GM23338 (cell line): ENCODE measurements at regions not wholly inside any gene's neighbourhood (a gene's known extent, or its start where the extent isn't known, plus 50 kb on each side); places are given as distances from the start of the nearest gene placed in this dataset.

Experiments used
- ATAC-seq: fragments of 200-7000 bp; cut with Tn5 transposase; 3 replicates; pipeline ENCODE4 v1.9.1; 2020
- DNase-seq: peaks from one replicate; pipeline ENCODE4 v3.0.0-alpha.2; 2015; ENCODE audit warnings: low spot score
- H2AFZ ChIP-seq: fragments of 200-600 bp; sonication (generic); 2 replicates; pipeline ENCODE4 v1.8.0; 2016; ENCODE audit warnings: antibody characterized with exemption, mild to moderate bottlenecking, moderate library complexity
- H3F3A ChIP-seq: fragments of 200-600 bp; sonication (generic); replicated peaks from 2 replicates; pipeline ENCODE4 v1.8.0; 2017; ENCODE audit warnings: antibody characterized with exemption, mixed run types, low read depth
- H3K27ac ChIP-seq: fragments of 200-600 bp; sonication (generic); 2 replicates; pipeline ENCODE4 v1.6.1; 2016; ENCODE audit warnings: low read depth
- H3K27me3 ChIP-seq: fragments of 200-600 bp; sonication (generic); 2 replicates; pipeline ENCODE4 v1.8.0; 2016; ENCODE audit warnings: mild to moderate bottlenecking, mixed run types, moderate library complexity; ENCODE audit not compliant: insufficient read depth
- H3K36me3 ChIP-seq: fragments of 200-600 bp; sonication (generic); 2 replicates; pipeline ENCODE4 v1.8.0; 2016; ENCODE audit warnings: mild to moderate bottlenecking; ENCODE audit not compliant: insufficient read depth
- H3K4me1 ChIP-seq: fragments of 200-600 bp; sonication (generic); 2 replicates; pipeline ENCODE4 v1.8.0; 2016; ENCODE audit warnings: mild to moderate bottlenecking, moderate library complexity; ENCODE audit not compliant: insufficient read depth
- H3K4me2 ChIP-seq: fragments of 200-600 bp; sonication (generic); 2 replicates; pipeline ENCODE4 v1.7.1; 2017; ENCODE audit warnings: mixed run types
- H3K4me3 ChIP-seq: fragments of 200-600 bp; sonication (generic); 2 replicates; pipeline ENCODE4 v1.6.1; 2016; ENCODE audit warnings: mixed run types
- H3K79me2 ChIP-seq: fragments of 200-600 bp; sonication (generic); replicated peaks from 2 replicates; pipeline ENCODE4 v1.8.0; 2017; ENCODE audit warnings: mild to moderate bottlenecking; ENCODE audit not compliant: insufficient read depth
- H3K9me2 ChIP-seq: fragments of 200-600 bp; sonication (generic); 2 replicates; pipeline ENCODE4 v1.8.0; 2017; ENCODE audit not compliant: insufficient read depth
- H4K20me1 ChIP-seq: fragments of 200-600 bp; sonication (generic); replicated peaks from 2 replicates; pipeline ENCODE4 v1.8.0; 2017; ENCODE audit warnings: mild to moderate bottlenecking; ENCODE audit not compliant: insufficient read depth
- H3K27ac Mint-ChIP-seq: 2 replicates; pipeline ENCODE4 v1.8.0; 2020; ENCODE audit warnings: inconsistent platforms, mild to moderate bottlenecking, moderate library complexity, mixed read lengths
- H3K27me3 Mint-ChIP-seq: 3 replicates; pipeline ENCODE4 v1.8.0; 2022; ENCODE audit warnings: low read depth, mild to moderate bottlenecking, moderate library complexity, mixed read lengths, inconsistent platforms; ENCODE audit not compliant: insufficient read depth, poor library complexity
- H3K36me3 Mint-ChIP-seq: 3 replicates; pipeline ENCODE4 v1.8.0; 2021; ENCODE audit warnings: low read depth, mild to moderate bottlenecking, inconsistent platforms, moderate library complexity, mixed read lengths
- H3K4me1 Mint-ChIP-seq: 3 replicates; pipeline ENCODE4 v1.8.0; 2020; ENCODE audit warnings: mild to moderate bottlenecking, inconsistent platforms, mixed read lengths
- H3K4me3 Mint-ChIP-seq: 3 replicates; pipeline ENCODE4 v1.8.0; 2021; ENCODE audit warnings: moderate library complexity, mild to moderate bottlenecking, inconsistent platforms, mixed read lengths
- H3K9me3 Mint-ChIP-seq: 3 replicates; pipeline ENCODE4 v1.8.0; 2020; ENCODE audit warnings: moderate library complexity, mild to moderate bottlenecking, inconsistent platforms, mixed read lengths
- CREB1 ChIP-seq: fragments of 250-450 bp; sonication (Bioruptor Pico); IDR thresholded peaks from 2 replicates; pipeline ENCODE4 v1.5.0; 2020; ENCODE audit warnings: low read depth, mild to moderate bottlenecking, moderate library complexity
- JUNB ChIP-seq: IDR thresholded peaks from one replicate; pipeline ENCODE4 v1.6.1; 2016; ENCODE audit warnings: antibody characterized with exemption; ENCODE audit not compliant: unreplicated experiment
- NANOG ChIP-seq: IDR thresholded peaks from 2 replicates; pipeline ENCODE4 v1.6.1; 2016; ENCODE audit warnings: antibody characterized with exemption, borderline replicate concordance
- POLR2AphosphoS5 ChIP-seq: IDR thresholded peaks from 2 replicates; pipeline ENCODE4 v1.6.1; 2016; ENCODE audit warnings: antibody characterized with exemption, low read depth
- STAT1 ChIP-seq: IDR thresholded peaks from one replicate; pipeline ENCODE4 v1.6.1; 2016; ENCODE audit warnings: antibody characterized with exemption; ENCODE audit not compliant: unreplicated experiment
- ZNF114 ChIP-seq: fragments of 250-450 bp; sonication (Bioruptor Pico); IDR thresholded peaks from 2 replicates; pipeline ENCODE4 v1.5.0; 2020; ENCODE audit warnings: mild to moderate bottlenecking, moderate library complexity
- ZNF331 ChIP-seq: fragments of 250-450 bp; sonication (Bioruptor Pico); IDR thresholded peaks from 2 replicates; pipeline ENCODE4 v1.5.0; 2020; ENCODE audit warnings: low read depth, mild to moderate bottlenecking, moderate library complexity
- TF ChIP-seq, protein P1 (sequence below), 2 experiments: fragments of 200-600 bp in 1 of 2; sonication (generic) in 1 of 2; conservative IDR thresholded peaks; 2 replicates each; pipeline versions ENCODE4 v1.5.1 to v1.6.1; 2016 to 2017; ENCODE audit warnings: antibody characterized with exemption in 2 of 2, low read depth in 2 of 2, mild to moderate bottlenecking in 2 of 2, moderate library complexity in 1 of 2
- TF ChIP-seq, protein P2 (sequence below): IDR thresholded peaks from one replicate; pipeline ENCODE4 v1.6.1; 2018; ENCODE audit warnings: antibody characterized with exemption; ENCODE audit not compliant: unreplicated experiment
- TF ChIP-seq, protein P3 (sequence below): fragments of 250-450 bp; sonication (Bioruptor Pico); IDR thresholded peaks from 2 replicates; pipeline ENCODE4 v1.5.0; 2020; ENCODE audit warnings: mild to moderate bottlenecking, moderate library complexity

DNA sequence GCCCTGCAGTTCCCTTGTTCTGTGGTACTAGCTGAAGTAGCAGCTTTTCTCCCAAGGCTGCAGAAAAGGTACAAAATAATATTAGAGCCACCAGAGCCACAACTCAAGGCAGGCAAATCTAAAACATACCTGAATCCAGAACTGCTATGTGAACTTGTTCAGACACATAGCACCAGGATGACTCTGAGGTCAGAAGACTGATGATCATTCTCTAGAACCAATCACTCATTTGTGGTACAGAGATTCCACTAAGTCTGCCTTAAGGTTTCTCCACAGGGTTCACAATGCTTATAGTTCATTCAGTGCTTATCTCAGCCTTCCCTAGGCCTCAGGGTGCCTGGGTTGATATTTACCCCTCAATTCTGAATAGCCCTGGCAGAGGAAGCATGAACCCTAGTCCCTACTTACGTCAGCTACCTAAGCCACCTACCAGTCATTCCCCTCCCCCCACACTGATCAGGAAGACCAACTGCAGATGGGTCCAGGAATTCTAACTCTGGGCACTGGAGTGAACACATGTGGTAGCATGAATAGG is 140.9 kb upstream of the MOCS1 start (continued):
- TF ChIP-seq STAT1, result no peak
- TF ChIP-seq, protein P1, sequence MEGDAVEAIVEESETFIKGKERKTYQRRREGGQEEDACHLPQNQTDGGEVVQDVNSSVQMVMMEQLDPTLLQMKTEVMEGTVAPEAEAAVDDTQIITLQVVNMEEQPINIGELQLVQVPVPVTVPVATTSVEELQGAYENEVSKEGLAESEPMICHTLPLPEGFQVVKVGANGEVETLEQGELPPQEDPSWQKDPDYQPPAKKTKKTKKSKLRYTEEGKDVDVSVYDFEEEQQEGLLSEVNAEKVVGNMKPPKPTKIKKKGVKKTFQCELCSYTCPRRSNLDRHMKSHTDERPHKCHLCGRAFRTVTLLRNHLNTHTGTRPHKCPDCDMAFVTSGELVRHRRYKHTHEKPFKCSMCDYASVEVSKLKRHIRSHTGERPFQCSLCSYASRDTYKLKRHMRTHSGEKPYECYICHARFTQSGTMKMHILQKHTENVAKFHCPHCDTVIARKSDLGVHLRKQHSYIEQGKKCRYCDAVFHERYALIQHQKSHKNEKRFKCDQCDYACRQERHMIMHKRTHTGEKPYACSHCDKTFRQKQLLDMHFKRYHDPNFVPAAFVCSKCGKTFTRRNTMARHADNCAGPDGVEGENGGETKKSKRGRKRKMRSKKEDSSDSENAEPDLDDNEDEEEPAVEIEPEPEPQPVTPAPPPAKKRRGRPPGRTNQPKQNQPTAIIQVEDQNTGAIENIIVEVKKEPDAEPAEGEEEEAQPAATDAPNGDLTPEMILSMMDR (conservative IDR thresholded peaks at IDR 0.05; ENCODE audit: low read depth in 2 of 2), result no peak
- no peak for TF ChIP-seq ZNF331

DNA sequence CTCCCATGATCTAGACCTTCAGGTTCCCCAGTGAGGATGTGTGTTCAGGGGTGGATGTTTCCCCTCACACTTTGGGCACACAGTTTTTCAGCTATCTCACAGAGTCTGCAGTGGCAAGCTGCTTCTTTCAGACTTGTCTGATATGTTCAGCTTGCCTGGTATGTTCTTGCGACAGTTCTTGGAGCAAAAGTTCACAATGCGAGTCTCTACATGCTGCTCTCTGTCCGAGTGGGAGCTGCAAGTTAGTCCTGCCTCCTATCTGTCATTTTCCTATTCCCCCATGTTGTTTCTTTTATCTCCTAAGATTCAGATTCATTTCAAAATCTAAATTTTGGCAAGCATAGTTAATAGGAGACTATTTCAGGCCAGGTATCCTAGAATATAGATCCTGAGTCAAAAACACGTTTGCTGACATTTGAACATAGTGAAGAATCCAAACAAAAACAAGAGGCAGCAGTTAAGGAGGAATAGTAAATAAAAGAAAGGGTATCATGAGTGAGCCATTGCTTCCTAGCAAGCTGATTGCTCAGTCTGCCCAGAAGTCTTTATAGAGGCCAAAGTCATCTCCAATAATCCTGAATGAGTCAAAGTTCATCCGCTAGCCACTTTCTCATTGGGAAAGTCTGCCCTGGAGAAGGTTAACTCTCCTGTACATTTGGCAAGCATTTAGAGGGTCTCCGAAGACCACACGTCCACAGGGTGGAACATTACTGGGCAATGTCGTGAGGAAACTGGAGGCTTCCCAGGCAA is 140.2 kb upstream of the MOCS1 start:
- no peak for ATAC-seq
- Histone ChIP-seq H4K20me1 (no peaks in the 10 kb centered on the region), H3K4me1 (no peaks in the 10 kb centered on the region), H3K36me3 (no peaks in the 10 kb centered on the region), H3F3A (no peaks in the 10 kb centered on the region), H3K27ac (no peak overlapping the region), H3K4me3 (no peak overlapping the region), H3K27me3 (no peaks in the 10 kb centered on the region), H3K9me2 (peaks cover 5% of the 10 kb centered on the region; the same call in 1 of the 2 replicates), H3K4me2 (no peak overlapping the region), H3K79me2 (no peaks in the 10 kb centered on the region), H2AFZ (no peak overlapping the region)
- no peaks in the 10 kb centered on the region for H3K4me1 Mint-ChIP-seq
- H3K9me3 Mint-ChIP-seq, result no peaks in the 10 kb centered on the region
- H3K27me3 Mint-ChIP-seq, result no peaks in the 10 kb centered on the region
- no peak overlapping the region for H3K4me3 Mint-ChIP-seq
- DNase-seq, result no peak
- H3K36me3 Mint-ChIP-seq, result no peaks in the 10 kb centered on the region
- H3K27ac Mint-ChIP-seq, result no peak overlapping the region
- TF ChIP-seq, protein P1 (conservative IDR thresholded peaks at IDR 0.05; ENCODE audit: low read depth in 2 of 2), result no peak
- TF ChIP-seq NANOG (no peak), JUNB (no peak), CREB1 (CRISPR knock-in tag) (no peak), ZNF114 (CRISPR knock-in tag) (no peak), POLR2AphosphoS5 (no peak)
- TF ChIP-seq, protein P2, sequence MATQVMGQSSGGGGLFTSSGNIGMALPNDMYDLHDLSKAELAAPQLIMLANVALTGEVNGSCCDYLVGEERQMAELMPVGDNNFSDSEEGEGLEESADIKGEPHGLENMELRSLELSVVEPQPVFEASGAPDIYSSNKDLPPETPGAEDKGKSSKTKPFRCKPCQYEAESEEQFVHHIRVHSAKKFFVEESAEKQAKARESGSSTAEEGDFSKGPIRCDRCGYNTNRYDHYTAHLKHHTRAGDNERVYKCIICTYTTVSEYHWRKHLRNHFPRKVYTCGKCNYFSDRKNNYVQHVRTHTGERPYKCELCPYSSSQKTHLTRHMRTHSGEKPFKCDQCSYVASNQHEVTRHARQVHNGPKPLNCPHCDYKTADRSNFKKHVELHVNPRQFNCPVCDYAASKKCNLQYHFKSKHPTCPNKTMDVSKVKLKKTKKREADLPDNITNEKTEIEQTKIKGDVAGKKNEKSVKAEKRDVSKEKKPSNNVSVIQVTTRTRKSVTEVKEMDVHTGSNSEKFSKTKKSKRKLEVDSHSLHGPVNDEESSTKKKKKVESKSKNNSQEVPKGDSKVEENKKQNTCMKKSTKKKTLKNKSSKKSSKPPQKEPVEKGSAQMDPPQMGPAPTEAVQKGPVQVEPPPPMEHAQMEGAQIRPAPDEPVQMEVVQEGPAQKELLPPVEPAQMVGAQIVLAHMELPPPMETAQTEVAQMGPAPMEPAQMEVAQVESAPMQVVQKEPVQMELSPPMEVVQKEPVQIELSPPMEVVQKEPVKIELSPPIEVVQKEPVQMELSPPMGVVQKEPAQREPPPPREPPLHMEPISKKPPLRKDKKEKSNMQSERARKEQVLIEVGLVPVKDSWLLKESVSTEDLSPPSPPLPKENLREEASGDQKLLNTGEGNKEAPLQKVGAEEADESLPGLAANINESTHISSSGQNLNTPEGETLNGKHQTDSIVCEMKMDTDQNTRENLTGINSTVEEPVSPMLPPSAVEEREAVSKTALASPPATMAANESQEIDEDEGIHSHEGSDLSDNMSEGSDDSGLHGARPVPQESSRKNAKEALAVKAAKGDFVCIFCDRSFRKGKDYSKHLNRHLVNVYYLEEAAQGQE, result no peak
- TF ChIP-seq, protein P3, sequence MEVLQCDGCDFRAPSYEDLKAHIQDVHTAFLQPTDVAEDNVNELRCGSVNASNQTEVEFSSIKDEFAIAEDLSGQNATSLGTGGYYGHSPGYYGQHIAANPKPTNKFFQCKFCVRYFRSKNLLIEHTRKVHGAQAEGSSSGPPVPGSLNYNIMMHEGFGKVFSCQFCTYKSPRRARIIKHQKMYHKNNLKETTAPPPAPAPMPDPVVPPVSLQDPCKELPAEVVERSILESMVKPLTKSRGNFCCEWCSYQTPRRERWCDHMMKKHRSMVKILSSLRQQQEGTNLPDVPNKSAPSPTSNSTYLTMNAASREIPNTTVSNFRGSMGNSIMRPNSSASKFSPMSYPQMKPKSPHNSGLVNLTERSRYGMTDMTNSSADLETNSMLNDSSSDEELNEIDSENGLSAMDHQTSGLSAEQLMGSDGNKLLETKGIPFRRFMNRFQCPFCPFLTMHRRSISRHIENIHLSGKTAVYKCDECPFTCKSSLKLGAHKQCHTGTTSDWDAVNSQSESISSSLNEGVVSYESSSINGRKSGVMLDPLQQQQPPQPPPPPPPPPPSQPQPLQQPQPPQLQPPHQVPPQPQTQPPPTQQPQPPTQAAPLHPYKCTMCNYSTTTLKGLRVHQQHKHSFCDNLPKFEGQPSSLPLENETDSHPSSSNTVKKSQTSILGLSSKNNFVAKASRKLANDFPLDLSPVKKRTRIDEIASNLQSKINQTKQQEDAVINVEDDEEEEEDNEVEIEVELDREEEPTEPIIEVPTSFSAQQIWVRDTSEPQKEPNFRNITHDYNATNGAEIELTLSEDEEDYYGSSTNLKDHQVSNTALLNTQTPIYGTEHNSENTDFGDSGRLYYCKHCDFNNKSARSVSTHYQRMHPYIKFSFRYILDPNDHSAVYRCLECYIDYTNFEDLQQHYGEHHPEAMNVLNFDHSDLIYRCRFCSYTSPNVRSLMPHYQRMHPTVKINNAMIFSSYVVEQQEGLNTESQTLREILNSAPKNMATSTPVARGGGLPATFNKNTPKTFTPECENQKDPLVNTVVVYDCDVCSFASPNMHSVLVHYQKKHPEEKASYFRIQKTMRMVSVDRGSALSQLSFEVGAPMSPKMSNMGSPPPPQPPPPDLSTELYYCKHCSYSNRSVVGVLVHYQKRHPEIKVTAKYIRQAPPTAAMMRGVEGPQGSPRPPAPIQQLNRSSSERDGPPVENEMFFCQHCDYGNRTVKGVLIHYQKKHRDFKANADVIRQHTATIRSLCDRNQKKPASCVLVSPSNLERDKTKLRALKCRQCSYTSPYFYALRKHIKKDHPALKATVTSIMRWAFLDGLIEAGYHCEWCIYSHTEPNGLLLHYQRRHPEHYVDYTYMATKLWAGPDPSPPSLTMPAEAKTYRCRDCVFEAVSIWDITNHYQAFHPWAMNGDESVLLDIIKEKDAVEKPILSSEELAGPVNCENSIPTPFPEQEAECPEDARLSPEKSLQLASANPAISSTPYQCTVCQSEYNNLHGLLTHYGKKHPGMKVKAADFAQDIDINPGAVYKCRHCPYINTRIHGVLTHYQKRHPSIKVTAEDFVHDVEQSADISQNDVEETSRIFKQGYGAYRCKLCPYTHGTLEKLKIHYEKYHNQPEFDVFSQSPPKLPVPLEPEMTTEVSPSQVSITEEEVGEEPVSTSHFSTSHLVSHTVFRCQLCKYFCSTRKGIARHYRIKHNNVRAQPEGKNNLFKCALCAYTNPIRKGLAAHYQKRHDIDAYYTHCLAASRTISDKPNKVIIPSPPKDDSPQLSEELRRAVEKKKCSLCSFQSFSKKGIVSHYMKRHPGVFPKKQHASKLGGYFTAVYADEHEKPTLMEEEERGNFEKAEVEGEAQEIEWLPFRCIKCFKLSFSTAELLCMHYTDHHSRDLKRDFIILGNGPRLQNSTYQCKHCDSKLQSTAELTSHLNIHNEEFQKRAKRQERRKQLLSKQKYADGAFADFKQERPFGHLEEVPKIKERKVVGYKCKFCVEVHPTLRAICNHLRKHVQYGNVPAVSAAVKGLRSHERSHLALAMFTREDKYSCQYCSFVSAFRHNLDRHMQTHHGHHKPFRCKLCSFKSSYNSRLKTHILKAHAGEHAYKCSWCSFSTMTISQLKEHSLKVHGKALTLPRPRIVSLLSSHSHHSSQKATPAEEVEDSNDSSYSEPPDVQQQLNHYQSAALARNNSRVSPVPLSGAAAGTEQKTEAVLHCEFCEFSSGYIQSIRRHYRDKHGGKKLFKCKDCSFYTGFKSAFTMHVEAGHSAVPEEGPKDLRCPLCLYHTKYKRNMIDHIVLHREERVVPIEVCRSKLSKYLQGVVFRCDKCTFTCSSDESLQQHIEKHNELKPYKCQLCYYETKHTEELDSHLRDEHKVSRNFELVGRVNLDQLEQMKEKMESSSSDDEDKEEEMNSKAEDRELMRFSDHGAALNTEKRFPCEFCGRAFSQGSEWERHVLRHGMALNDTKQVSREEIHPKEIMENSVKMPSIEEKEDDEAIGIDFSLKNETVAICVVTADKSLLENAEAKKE (CRISPR knock-in tag), result no peak
